Muscle of leg (tissue), 3 donors: ENCODE measurements at regions not wholly inside any gene's neighbourhood (a gene's known extent, or its start where the extent isn't known, plus 50 kb on each side); places are given as distances from the start of the nearest gene placed in this dataset.
"Not testable (repeated sequence)": the region's sequence is repeated elsewhere in the genome, so short reads cannot be mapped to it uniquely, and the experiment has no call there.

Experiments used
- DNase-seq: peaks from one replicate; pipeline ENCODE4 v3.0.0; 2013
- H3K27ac ChIP-seq: one replicate; pipeline ENCODE4 v1.5.1; 2013; ENCODE audit warnings: mild to moderate bottlenecking, low read length, control low read depth
- H3K27me3 ChIP-seq: one replicate; pipeline ENCODE4 v1.6.1; 2013; ENCODE audit warnings: low read length; ENCODE audit not compliant: control insufficient read depth, insufficient read depth
- H3K36me3 ChIP-seq: one replicate; pipeline ENCODE4 v1.6.1; 2013; ENCODE audit warnings: low read length; ENCODE audit not compliant: control insufficient read depth, insufficient read depth
- H3K4me1 ChIP-seq: one replicate; pipeline ENCODE4 v1.6.1; 2013; ENCODE audit warnings: low read length; ENCODE audit not compliant: control insufficient read depth, insufficient read depth
- H3K4me3 ChIP-seq: one replicate; pipeline ENCODE4 v1.5.1; 2013; ENCODE audit warnings: low read length, control low read depth
- H3K9me3 ChIP-seq: replicated peaks from 2 replicates; pipeline ENCODE4 v1.6.1; 2013; ENCODE audit warnings: low read depth, low read length; ENCODE audit not compliant: control insufficient read depth
- WGBS: methylation state at CpG from one replicate; pipeline ENCODE4 v1.1.5; 2013; ENCODE audit warnings: missing lambda C conversion rate; ENCODE audit not compliant: insufficient coverage; 5-methylcytosine and 5-hydroxymethylcytosine counted together

DNA sequence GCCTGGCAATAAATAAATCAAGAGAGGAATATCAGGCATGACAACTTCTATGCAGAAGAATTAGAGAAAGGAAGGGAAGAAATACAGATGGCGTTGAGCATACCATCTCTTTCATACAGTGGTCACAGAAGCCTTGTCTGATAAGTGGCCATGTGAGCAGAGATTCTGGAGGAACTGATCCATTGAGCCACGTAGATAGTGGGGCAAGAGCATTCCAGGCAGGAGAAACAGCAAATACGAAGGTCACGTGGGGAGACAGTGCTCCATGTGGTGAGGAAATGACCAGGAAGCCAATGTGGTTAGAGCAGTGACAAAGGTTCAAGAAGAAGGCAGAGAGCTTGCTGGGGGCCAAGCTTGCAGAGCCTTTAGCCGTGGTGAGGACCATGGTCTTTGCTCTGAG, 226.7 kb upstream of the NOCT start:
- no peak for DNase-seq
- no peak overlapping the region for H3K27ac ChIP-seq
- H3K4me3 ChIP-seq = no peak overlapping the region
- H3K4me1 ChIP-seq = no peaks in the 10 kb centered on the region
- no peaks in the 10 kb centered on the region for H3K36me3 ChIP-seq
- no peaks in the 10 kb centered on the region for H3K27me3 ChIP-seq
- 89% methylated on average over 4 of the region's 5 CpGs for WGBS
- H3K9me3 ChIP-seq = no peaks in the 10 kb centered on the region

DNA sequence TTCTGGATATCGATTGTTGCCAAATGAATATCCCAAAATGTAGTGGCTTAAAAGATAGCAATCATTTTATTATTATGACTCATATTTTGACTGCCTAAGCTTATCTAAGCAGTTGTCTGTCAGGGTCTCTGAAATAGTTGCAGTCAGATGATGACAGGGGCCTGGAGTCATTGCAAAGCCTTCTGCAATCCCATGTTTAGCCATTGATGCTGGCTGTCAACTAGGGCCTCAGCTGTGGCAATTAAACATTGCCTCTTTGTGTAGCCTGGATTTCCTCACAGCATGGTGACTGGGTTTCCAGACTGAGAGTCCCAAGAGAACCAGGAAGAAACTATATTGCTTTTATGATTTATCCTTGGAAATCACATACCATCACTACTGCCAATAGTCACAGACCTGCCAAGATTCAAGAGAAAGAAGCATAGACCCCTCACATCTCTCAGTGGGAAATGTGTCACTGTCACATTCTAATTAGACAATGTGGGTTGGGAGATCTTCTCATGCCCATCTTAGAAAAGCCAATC, 227.3 kb upstream of the NOCT start:
- no peaks in the 10 kb centered on the region for H3K36me3 ChIP-seq
- H3K4me3 ChIP-seq = no peak overlapping the region
- H3K27ac ChIP-seq = no peak overlapping the region
- no peaks in the 10 kb centered on the region for H3K4me1 ChIP-seq
- H3K9me3 ChIP-seq = no peaks in the 10 kb centered on the region
- no peaks in the 10 kb centered on the region for H3K27me3 ChIP-seq
- DNase-seq = no peak
- WGBS = no CpG with 5 or more reads among the region's 1 CpG

DNA sequence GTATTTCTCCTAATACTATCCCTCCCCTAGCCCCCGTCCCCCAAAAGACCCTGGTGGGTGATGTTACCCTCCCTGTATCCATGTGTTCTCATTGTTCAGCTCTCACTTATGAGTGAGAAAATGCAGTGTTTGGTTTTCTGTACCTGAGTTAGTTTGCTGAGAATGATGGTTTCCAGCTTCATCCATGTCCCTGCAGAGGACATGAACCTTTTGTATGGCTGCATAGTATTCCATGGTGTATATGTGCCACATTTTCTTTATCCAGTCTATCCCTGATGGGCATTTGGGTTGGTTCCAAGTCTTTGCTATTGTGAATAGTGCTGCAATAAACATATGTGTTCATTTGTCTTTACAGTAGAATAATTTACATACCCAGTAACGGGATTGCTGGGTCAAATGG, 235.8 kb upstream of the NOCT start:
- not testable (repeated sequence) for H3K4me3 ChIP-seq, DNase-seq, H3K9me3 ChIP-seq, H3K27ac ChIP-seq, H3K36me3 ChIP-seq, H3K27me3 ChIP-seq
- H3K4me1 ChIP-seq = peaks cover 11% of the 10 kb centered on the region
- no CpG with 5 or more reads among the region's 2 CpGs for WGBS

- Histone ChIP-seq H3K36me3 (no peaks in the 10 kb centered on the region), H3K4me1 (peaks cover 11% of the 10 kb centered on the region), H3K9me3 (no peaks in the 10 kb centered on the region), H3K27me3 (no peaks in the 10 kb centered on the region), H3K27ac (peak overlapping the region; percentile 13), H3K4me3 (no peak overlapping the region)
- WGBS = 21% methylated on average over 2 of the region's 6 CpGs
- peak; percentile 67 for DNase-seq
Observed at GRCh38 chr4:138775890-138776289, 239.7 kb upstream of the NOCT start.

- WGBS = 13% methylated on average over 1 of the region's 3 CpGs
- H3K27ac ChIP-seq = peak overlapping the region; percentile 13
- peak; percentile 71 for DNase-seq
Observed at GRCh38 chr4:138775489-138775888, 240.1 kb upstream of the NOCT start.

GRCh38 chr4:138774940-138775339, 240.6 kb upstream of the NOCT start:
- peak; percentile 61 for DNase-seq
- Histone ChIP-seq H3K9me3 (no peaks in the 10 kb centered on the region), H3K27me3 (no peaks in the 10 kb centered on the region), H3K36me3 (no peaks in the 10 kb centered on the region), H3K4me3 (no peak overlapping the region), H3K27ac (peak overlapping the region; percentile 67), H3K4me1 (peaks cover 11% of the 10 kb centered on the region)
- WGBS = 40% methylated on average over 1 of the region's 4 CpGs

More at GRCh38 chr4:138775489-138775888, 240.1 kb upstream of the NOCT start:
- H3K36me3 ChIP-seq = no peaks in the 10 kb centered on the region
- H3K4me3 ChIP-seq = no peak overlapping the region
- no peaks in the 10 kb centered on the region for H3K9me3 ChIP-seq
- H3K27me3 ChIP-seq = no peaks in the 10 kb centered on the region
- H3K4me1 ChIP-seq = peaks cover 11% of the 10 kb centered on the region

DNA sequence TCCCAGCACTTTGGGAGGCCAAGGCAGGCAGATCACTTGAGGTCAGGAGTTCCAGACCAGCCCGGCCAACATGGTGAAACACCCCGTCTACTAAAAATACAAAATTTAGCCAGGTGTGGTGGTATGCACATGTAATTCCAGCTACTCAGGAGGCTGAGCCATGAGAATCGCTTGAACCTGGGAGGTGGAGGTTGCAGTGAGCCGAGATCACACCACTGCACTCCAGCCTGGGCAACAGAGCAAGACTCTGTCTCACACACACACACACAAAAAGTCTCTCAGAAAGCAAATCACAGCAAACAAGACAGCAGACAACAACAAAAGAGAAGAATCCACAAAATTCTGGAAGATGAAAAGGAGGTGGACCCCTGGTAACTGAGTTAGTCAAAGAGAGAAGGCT, 241.5 kb upstream of the NOCT start:
- not testable (repeated sequence) for H3K9me3 ChIP-seq

GRCh38 chr4:138773321-138773720, 242.3 kb upstream of the NOCT start:
- no peaks in the 10 kb centered on the region for H3K9me3 ChIP-seq
- H3K27me3 ChIP-seq = no peaks in the 10 kb centered on the region
- H3K36me3 ChIP-seq = no peaks in the 10 kb centered on the region
- no CpG with 5 or more reads among the region's 3 CpGs for WGBS
- H3K4me1 ChIP-seq = peaks cover 11% of the 10 kb centered on the region
- no peak overlapping the region for H3K27ac ChIP-seq
- H3K4me3 ChIP-seq = no peak overlapping the region
- no peak for DNase-seq

More for the DNA sequence above, 241.5 kb upstream of the NOCT start:
- H3K27me3 ChIP-seq, H3K36me3 ChIP-seq, H3K27ac ChIP-seq, DNase-seq, H3K4me3 ChIP-seq: not testable (repeated sequence)
- no CpG with 5 or more reads among the region's 4 CpGs for WGBS
- H3K4me1 ChIP-seq = peaks cover 11% of the 10 kb centered on the region

DNA sequence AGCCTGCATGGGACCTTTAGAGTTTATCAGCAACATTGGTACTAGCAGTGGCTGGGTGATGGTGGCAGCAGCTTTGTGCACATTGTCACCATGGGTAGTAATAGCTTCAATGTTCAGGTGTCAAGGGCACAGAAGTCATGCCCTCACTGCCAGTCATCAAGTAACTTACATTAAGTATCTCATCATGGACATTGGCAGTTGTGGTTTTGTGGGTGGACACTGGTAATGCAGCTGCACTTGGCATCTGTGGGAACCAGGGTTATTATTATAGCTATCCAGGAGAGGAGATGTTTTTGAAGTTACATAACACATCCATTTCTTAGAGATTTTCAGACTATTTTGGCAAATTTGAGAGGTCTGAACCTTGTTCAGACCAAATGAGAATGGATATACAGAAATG, 243.2 kb upstream of the NOCT start:
- Histone ChIP-seq H3K27ac (no peak overlapping the region), H3K9me3 (no peaks in the 10 kb centered on the region), H3K27me3 (no peaks in the 10 kb centered on the region), H3K4me1 (peaks cover 11% of the 10 kb centered on the region), H3K4me3 (no peak overlapping the region), H3K36me3 (no peaks in the 10 kb centered on the region)
- no peak for DNase-seq

DNA sequence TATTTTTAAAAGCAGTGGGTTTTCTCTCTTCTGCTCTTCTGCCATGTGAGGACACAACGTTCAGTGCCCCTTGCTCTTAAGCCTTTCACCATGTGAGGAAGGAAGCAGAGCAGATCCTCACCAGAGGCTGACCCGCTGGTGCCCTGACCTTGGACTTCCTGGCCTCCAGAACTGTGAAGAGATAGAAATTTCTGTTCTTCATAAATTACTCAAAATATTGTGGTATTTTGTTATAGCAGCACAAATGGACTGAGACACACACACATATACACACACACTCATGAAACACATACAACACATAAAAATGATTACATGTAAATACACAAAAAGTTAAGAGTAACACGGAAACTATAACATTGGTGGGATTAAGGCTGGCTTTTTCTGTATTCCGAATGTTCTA, 244.8 kb upstream of the NOCT start:
- H3K4me1 ChIP-seq = peaks cover 7% of the 10 kb centered on the region
- WGBS = no CpG with 5 or more reads among the region's 4 CpGs
- no peak overlapping the region for H3K4me3 ChIP-seq

GRCh38 chr4:138766332-138766731, 249.2 kb upstream of the NOCT start:
- no peaks in the 10 kb centered on the region for H3K9me3 ChIP-seq
- H3K4me3 ChIP-seq = no peak overlapping the region
- no peaks in the 10 kb centered on the region for H3K36me3 ChIP-seq
- no peaks in the 10 kb centered on the region for H3K27me3 ChIP-seq
- H3K4me1 ChIP-seq = no peaks in the 10 kb centered on the region
- no peak for DNase-seq
- no peak overlapping the region for H3K27ac ChIP-seq
- WGBS = 86% methylated on average over 5 of the region's 8 CpGs

More for the DNA sequence above, 244.8 kb upstream of the NOCT start:
- Histone ChIP-seq H3K27me3 (no peaks in the 10 kb centered on the region), H3K27ac (no peak overlapping the region), H3K36me3 (no peaks in the 10 kb centered on the region), H3K9me3 (no peaks in the 10 kb centered on the region)
- no peak for DNase-seq
